Endothelial cell of umbilical vein (primary cell): ENCODE measurements at regions not wholly inside any gene's neighbourhood (a gene's known extent, or its start where the extent isn't known, plus 50 kb on each side); places are given as distances from the start of the nearest gene placed in this dataset.

Experiments
- BruUV-seq: library from RNA; stranded (reverse); fragments of 400-500 nt; replicated peaks from 2 replicates; lab custom pipeline; 2021; lab: Mats Ljungman, UMichigan
- CTCF ChIA-PET: fragments of 300-600, 350-600 bp; sonication (Branson Sonifier 250); formaldehyde crosslinking; loops from one replicate; lab custom pipeline; 2021; ENCODE audit warnings: antibody characterized with exemption, inconsistent platforms; lab: Charles Lee
- POLR2A ChIA-PET: fragments of 300-600, 350-600 bp; sonication (Branson Sonifier 250); formaldehyde crosslinking; loops from one replicate; lab custom pipeline; 2021; ENCODE audit warnings: antibody characterized with exemption, inconsistent platforms; lab: Charles Lee
- DNase-seq: peaks from one replicate; pipeline ENCODE4 v3.0.0-alpha.2; 2011; ENCODE audit warnings: low read depth, low spot score
- FAIRE-seq: peaks from 2 replicates; lab custom pipeline; 2011; peaks lifted over from hg19 to GRCh38; lab: Jason Lieb, UNC
- H2AFZ ChIP-seq: 2 replicates; pipeline ENCODE4 v1.6.0; 2012; ENCODE audit warnings: low read depth, low read length, control low read depth, inconsistent platforms
- H3K27ac ChIP-seq: 2 replicates; pipeline ENCODE4 v1.5.1; 2011; ENCODE audit warnings: low read depth, mild to moderate bottlenecking, control low read depth, low read length, moderate library complexity; ENCODE audit not compliant: insufficient read depth
- H3K27me3 ChIP-seq, 2 experiments: 2 replicates each; pipeline versions ENCODE4 v1.6.0 to v1.6.1; 2011; ENCODE audit warnings: low read length in 2 of 2, mixed read lengths in 1 of 2; ENCODE audit not compliant: control insufficient read depth in 2 of 2, insufficient read depth in 2 of 2
- H3K36me3 ChIP-seq, 2 experiments: 2 replicates in 1 of 2; 3 replicates in 1 of 2; pipeline ENCODE4 v1.5.1; 2011; ENCODE audit warnings: low read length in 2 of 2, mild to moderate bottlenecking in 1 of 2, moderate library complexity in 1 of 2; ENCODE audit not compliant: control insufficient read depth in 2 of 2, insufficient read depth in 2 of 2; ENCODE audit errors: extremely low read depth in 1 of 2
- H3K4me1 ChIP-seq: 3 replicates; pipeline ENCODE4 v1.5.1; 2011; ENCODE audit warnings: mild to moderate bottlenecking, low read length; ENCODE audit not compliant: control insufficient read depth, insufficient read depth; ENCODE audit errors: extremely low read depth
- H3K4me2 ChIP-seq: 2 replicates; pipeline ENCODE4 v1.6.1; 2011; ENCODE audit warnings: low read length, control low read depth, mixed read lengths; ENCODE audit not compliant: insufficient read depth
- H3K4me3 ChIP-seq, 3 experiments: fragments of 200-600 bp in 1 of 3; sonication (generic), shearing (Covaris generic) in 1 of 3; replicated peaks in 1 of 3; 2 replicates each; pipeline ENCODE4 v1.5.1; 2011 to 2016; ENCODE audit warnings: control low read depth in 3 of 3, low read length in 3 of 3, mild to moderate bottlenecking in 2 of 3, inconsistent platforms in 1 of 3, low read depth in 1 of 3, moderate library complexity in 1 of 3; ENCODE audit not compliant: insufficient read depth in 1 of 3
- H3K79me2 ChIP-seq: 2 replicates; pipeline ENCODE4 v1.6.0; 2012; ENCODE audit warnings: low read length, inconsistent platforms; ENCODE audit not compliant: control insufficient read depth, insufficient read depth
- H3K9ac ChIP-seq: replicated peaks from 2 replicates; pipeline ENCODE3; 2011; ENCODE audit warnings: low read length, control low read depth; ENCODE audit not compliant: insufficient read depth; ENCODE audit errors: extremely low read depth
- H3K9me1 ChIP-seq: replicated peaks from 3 replicates; pipeline ENCODE4 v1.6.0; 2011; ENCODE audit warnings: mild to moderate bottlenecking, low read length; ENCODE audit not compliant: control insufficient read depth, insufficient read depth; ENCODE audit errors: extremely low read depth
- H3K9me3 ChIP-seq: replicated peaks from 2 replicates; pipeline ENCODE4 v1.5.1; 2012; ENCODE audit warnings: low read length, inconsistent platforms; ENCODE audit not compliant: control insufficient read depth, insufficient read depth
- H4K20me1 ChIP-seq: replicated peaks from 2 replicates; pipeline ENCODE3; 2011; ENCODE audit warnings: mild to moderate bottlenecking, low read length; ENCODE audit not compliant: control insufficient read depth, insufficient read depth; ENCODE audit errors: extremely low read depth
- CTCF ChIP-seq, 2 donors: IDR thresholded peaks; 1 replicate in 1 of 2; 2 replicates in 1 of 2; pipeline ENCODE4 v1.5.1; 2011; ENCODE audit warnings: low read length in 2 of 2, mild to moderate bottlenecking in 2 of 2, moderate library complexity in 2 of 2, control low read depth in 1 of 2, inconsistent platforms in 1 of 2, low read depth in 1 of 2; ENCODE audit not compliant: insufficient read depth in 1 of 2; ENCODE audit errors: extremely low read depth in 1 of 2
- EZH2 ChIP-seq: IDR thresholded peaks from 2 replicates; pipeline ENCODE4 v1.6.1; 2012; ENCODE audit warnings: borderline replicate concordance, low read depth, mild to moderate bottlenecking, moderate library complexity, low read length, inconsistent platforms; ENCODE audit not compliant: severe bottlenecking
- FOS ChIP-seq: IDR thresholded peaks from 2 replicates; pipeline ENCODE4 v1.6.1; 2011; ENCODE audit warnings: mild to moderate bottlenecking, low read length, moderate library complexity, borderline replicate concordance; ENCODE audit not compliant: insufficient read depth
- GATA2 ChIP-seq: IDR thresholded peaks from 2 replicates; pipeline ENCODE4 v1.7.0; 2011; ENCODE audit warnings: low read depth, mild to moderate bottlenecking, moderate library complexity, mixed read lengths, low read length; ENCODE audit not compliant: insufficient read length, insufficient read depth
- JUN ChIP-seq: IDR thresholded peaks from 2 replicates; pipeline ENCODE4 v1.6.1; 2011; ENCODE audit warnings: borderline replicate concordance, low read depth; ENCODE audit not compliant: insufficient read length, insufficient read depth
- MAX ChIP-seq: IDR thresholded peaks from 2 replicates; pipeline ENCODE4 v1.6.1; 2011; ENCODE audit not compliant: insufficient read depth, insufficient read length
- MYC ChIP-seq: IDR thresholded peaks from one replicate; pipeline ENCODE4 v1.6.1; 2011; ENCODE audit warnings: mild to moderate bottlenecking, low read depth, low read length
- POLR2A ChIP-seq: IDR thresholded peaks from 2 replicates; pipeline ENCODE4 v1.6.1; 2012; ENCODE audit warnings: low read depth, mild to moderate bottlenecking, control low read depth, low read length
- POLR2AphosphoS5 ChIP-seq: IDR thresholded peaks from 2 replicates; pipeline ENCODE4 v1.6.1; 2012; ENCODE audit warnings: low read depth, mild to moderate bottlenecking, control low read depth, low read length, moderate library complexity; ENCODE audit not compliant: insufficient read depth
- dilution Hi-C: fragments of 300-500 bp; cut with MboI; formaldehyde crosslinking; loops from one replicate; pipeline ENCODE4 v1.15.0; 2019; ENCODE audit warnings: low sequenced_read_pairs; ENCODE audit not compliant: extremely low pct_ligation_motif_present
- intact Hi-C: fragments of 100-400 bp; cut with micrococcal nuclease; formaldehyde crosslinking; loops from one replicate; pipeline ENCODE4 v1.10.0; 2022

- H3K4me3 ChIP-seq = no peak overlapping the region
- no peaks in the 10 kb centered on the region for H4K20me1 ChIP-seq
- H3K9me1 ChIP-seq = no peaks in the 10 kb centered on the region
- H3K36me3 ChIP-seq = no peaks in the 10 kb centered on the region
- H3K9ac ChIP-seq = no peak overlapping the region
- TF ChIP-seq JUN (no peak), CTCF (IDR thresholded peaks at IDR 0.05; ENCODE audit: extremely low read depth in 1 of 2, insufficient read depth in 1 of 2, low read depth in 1 of 2, low read length in 2 of 2) (no peak), MYC (no peak), POLR2AphosphoS5 (no peak), EZH2 (no peak), MAX (no peak), FOS (no peak), POLR2A (no peak), GATA2 (no peak)
- H3K4me2 ChIP-seq = no peak overlapping the region
- DNase-seq (no peak), FAIRE-seq (no peak)
- no peaks in the 10 kb centered on the region for H3K79me2 ChIP-seq
- POLR2A ChIA-PET = no interaction called here
- H2AFZ ChIP-seq = no peak overlapping the region
- intact Hi-C loops (no loop called here), dilution Hi-C loops (no loop called here)
- H3K27me3 ChIP-seq = peaks cover 0 to 3% of the 10 kb centered on the region in 2 experiments
- CTCF ChIA-PET = no interaction called here
- H3K4me1 ChIP-seq = no peaks in the 10 kb centered on the region
- no peaks in the 10 kb centered on the region for H3K9me3 ChIP-seq
- no peak overlapping the region for H3K27ac ChIP-seq
- BruUV-seq = no TSS peak
Measured at GRCh38 chr10:60487543-60487942, 97.9 kb upstream of the ANK3 start.
